Fibroblast of the aortic adventitia (primary cell): ENCODE measurements at regions not wholly inside any gene's neighbourhood (a gene's known extent, or its start where the extent isn't known, plus 50 kb on each side); places are given as distances from the start of the nearest gene placed in this dataset.
A peak's percentile ranks its signal among the peaks of the same experiment; 100 is the strongest.
"Not testable (repeated sequence)": the region's sequence is repeated elsewhere in the genome, so short reads cannot be mapped to it uniquely, and the experiment has no call there.

Experiments
- DNase-seq: peaks from one replicate; pipeline ENCODE4 v3.0.0-alpha.2; 2010; ENCODE audit warnings: low read depth
- H3K4me3 ChIP-seq: 2 replicates; pipeline ENCODE4 v1.5.1; 2011; ENCODE audit warnings: low read depth, mild to moderate bottlenecking, control low read depth, low read length, moderate library complexity
- CTCF ChIP-seq: IDR thresholded peaks from 2 replicates; pipeline ENCODE4 v1.5.1; 2011; ENCODE audit warnings: mild to moderate bottlenecking, low read length, control low read depth, inconsistent platforms; ENCODE audit not compliant: insufficient read depth

- no peak overlapping the region for H3K4me3 ChIP-seq
- DNase-seq, result no peak
- no peak for TF ChIP-seq CTCF
Measured at GRCh38 chr2:101580528-101580927, 105.6 kb upstream of the RFX8 start.

- no peak for TF ChIP-seq CTCF
- H3K4me3 ChIP-seq, result no peak overlapping the region
- DNase-seq, result no peak
Measured at GRCh38 chr2:101578671-101579070, 103.8 kb upstream of the RFX8 start.

- H3K4me3 ChIP-seq, DNase-seq: not testable (repeated sequence)
Measured at GRCh38 chr2:101578135-101578534, 103.2 kb upstream of the RFX8 start.

DNA sequence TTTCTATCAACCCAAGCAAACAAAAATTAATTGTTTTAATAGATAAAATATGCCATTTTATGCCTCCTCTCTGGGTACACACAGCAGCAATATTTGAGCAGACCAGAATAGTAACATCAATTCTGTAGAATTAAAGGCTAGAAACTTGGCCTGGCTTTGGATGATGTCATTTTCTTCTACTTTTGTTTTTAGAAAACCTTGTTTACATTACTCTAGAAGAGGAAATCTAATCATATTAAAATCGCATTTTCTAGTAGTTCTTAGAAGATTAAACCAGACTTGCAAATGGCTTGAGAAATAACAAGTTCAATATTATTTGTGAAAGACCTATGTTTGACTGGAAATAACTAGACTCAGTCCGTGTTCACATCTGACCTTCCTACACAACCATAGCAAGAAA lies 102.3 kb upstream of the RFX8 start:
- DNase-seq, result peak; percentile 19
- no peak overlapping the region for H3K4me3 ChIP-seq
- no peak for TF ChIP-seq CTCF

DNA sequence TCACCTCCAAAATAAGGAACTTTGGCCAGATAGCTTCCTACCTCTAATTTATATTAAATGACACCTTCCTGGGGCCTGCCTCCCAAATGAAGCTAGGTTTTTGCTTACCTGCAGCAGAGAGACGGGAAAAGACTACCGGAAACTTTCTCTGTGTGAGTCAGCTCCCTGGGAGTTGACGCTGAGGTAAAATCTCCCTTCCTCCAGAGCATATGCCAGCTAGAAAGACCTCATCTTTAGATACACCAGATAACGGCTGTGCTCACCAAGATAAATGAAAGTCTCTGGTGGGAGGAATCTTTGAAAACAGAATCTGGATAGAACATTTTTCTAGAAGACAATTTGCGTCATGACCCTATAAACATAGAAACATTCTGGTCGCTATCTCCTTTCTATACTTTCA lies 99.7 kb upstream of the RFX8 start:
- no peak for DNase-seq
- TF ChIP-seq CTCF, result no peak
- H3K4me3 ChIP-seq, result no peak overlapping the region

- no peak overlapping the region for H3K4me3 ChIP-seq
- TF ChIP-seq CTCF, result no peak
- DNase-seq, result no peak
Measured at GRCh38 chr2:101571951-101572350, 97.0 kb upstream of the RFX8 start.

GRCh38 chr2:101569886-101570520 lies 95.1 kb upstream of the RFX8 start:
- no peak overlapping the region for H3K4me3 ChIP-seq
- DNase-seq, result no peak
- TF ChIP-seq CTCF, result no peak
